Activated CD4-positive, alpha-beta T cell treated with anti-CD3 and anti-CD28 coated beads for 36 hours (primary cell): ENCODE measurements at regions not wholly inside any gene's neighbourhood (a gene's known extent, or its start where the extent isn't known, plus 50 kb on each side); places are given as distances from the start of the nearest gene placed in this dataset.

Experiments
- ATAC-seq: fragments of 200-7000 bp; cut with Tn5 transposase; one replicate; pipeline ENCODE4 v1.10.0; 2021; ENCODE audit warnings: mild to moderate bottlenecking, moderate library complexity
- CTCF ChIA-PET: fragments of 350-600 bp; sonication (Branson Sonifier 250); formaldehyde crosslinking; loops from one replicate; lab custom pipeline; 2021; ENCODE audit warnings: antibody characterized with exemption; lab: Charles Lee
- POLR2A ChIA-PET: fragments of 350-600 bp; sonication (Branson Sonifier 250); formaldehyde crosslinking; loops from one replicate; lab custom pipeline; 2021; ENCODE audit warnings: antibody characterized with exemption, inconsistent platforms; lab: Charles Lee
- DNase-seq: peaks from one replicate; pipeline ENCODE4 v3.0.0-alpha.2; 2020
- H3K27ac Mint-ChIP-seq: one replicate; pipeline ENCODE4 v1.8.0; 2021; ENCODE audit warnings: mixed read lengths
- H3K27me3 Mint-ChIP-seq: one replicate; pipeline ENCODE4 v1.8.0; 2021; ENCODE audit warnings: mixed read lengths
- H3K36me3 Mint-ChIP-seq: one replicate; pipeline ENCODE4 v1.8.0; 2021; ENCODE audit warnings: low read depth, mixed read lengths
- H3K4me1 Mint-ChIP-seq: one replicate; pipeline ENCODE4 v1.8.0; 2021; ENCODE audit warnings: mixed read lengths
- H3K4me3 Mint-ChIP-seq: one replicate; pipeline ENCODE4 v1.8.0; 2021; ENCODE audit warnings: mild to moderate bottlenecking, moderate library complexity, mixed read lengths
- H3K9me3 Mint-ChIP-seq: one replicate; pipeline ENCODE4 v1.8.0; 2021; ENCODE audit warnings: low read depth, mixed read lengths
- intact Hi-C, 2 experiments: fragments of 100-400 bp; cut with DNase I in 1 of 2; cut with micrococcal nuclease in 1 of 2; formaldehyde crosslinking; loops; one replicate each; pipeline versions ENCODE4 v1.14.2 to v1.15.1; 2022 to 2024; cut with DNase I, micrococcal nuclease

DNA sequence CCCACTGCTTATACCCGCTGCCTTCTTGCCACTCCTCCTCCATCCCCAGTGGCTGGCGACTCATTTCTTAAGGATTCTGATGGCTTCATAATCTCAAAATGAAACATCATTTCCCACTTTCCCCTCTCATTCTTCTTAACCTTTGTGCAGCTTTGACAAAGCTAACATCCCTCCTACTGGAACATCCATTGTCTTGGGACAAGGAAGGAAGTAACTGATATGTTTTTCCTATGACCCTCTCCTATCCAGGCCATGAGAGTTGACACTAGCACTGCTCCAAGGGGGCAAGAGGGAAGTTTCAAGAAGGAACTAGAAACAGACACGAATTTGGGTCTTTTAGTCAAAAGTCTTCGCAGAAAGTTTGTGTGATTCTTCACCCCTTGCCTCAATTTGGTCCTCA is 71.7 kb upstream of the SNX2 start:
- H3K27me3 Mint-ChIP-seq, result peaks cover 6% of the 10 kb centered on the region
- ChIA-PET CTCF (interaction anchor here (1.1 to 1.3 kb wide), 2 partner anchors 8 to 40 kb away, joined by 4 to 5 read pairs; no protein-coding TSS in a partner anchor), POLR2A (no interaction called here)
- no peaks in the 10 kb centered on the region for H3K36me3 Mint-ChIP-seq
- H3K9me3 Mint-ChIP-seq, result no peaks in the 10 kb centered on the region
- ATAC-seq (no peak), DNase-seq (no peak)
- peaks cover 3% of the 10 kb centered on the region for H3K4me1 Mint-ChIP-seq
- intact Hi-C loops, result no loop called here
- no peak overlapping the region for H3K27ac Mint-ChIP-seq
- no peak overlapping the region for H3K4me3 Mint-ChIP-seq

GRCh38 chr5:122704247-122705036 is 70.4 kb upstream of the SNX2 start:
- intact Hi-C loops, result loop anchor here in 1 of 2 experiments (2.0 kb wide), 1 partner anchor 296 kb away; no protein-coding TSS in a partner anchor
- no peak overlapping the region for H3K4me3 Mint-ChIP-seq
- H3K9me3 Mint-ChIP-seq, result no peaks in the 10 kb centered on the region
- H3K27me3 Mint-ChIP-seq, result peaks cover 8% of the 10 kb centered on the region
- peaks cover 3% of the 10 kb centered on the region for H3K4me1 Mint-ChIP-seq
- no peak overlapping the region for H3K27ac Mint-ChIP-seq
- DNase-seq (no peak), ATAC-seq (no peak)
- ChIA-PET POLR2A (no interaction called here), CTCF (interaction anchor here (0.5 to 1.5 kb wide), 11 partner anchors 9 to 644 kb away, joined by 3 to 8 read pairs (median 4); no protein-coding TSS in a partner anchor)
- H3K36me3 Mint-ChIP-seq, result no peaks in the 10 kb centered on the region

DNA sequence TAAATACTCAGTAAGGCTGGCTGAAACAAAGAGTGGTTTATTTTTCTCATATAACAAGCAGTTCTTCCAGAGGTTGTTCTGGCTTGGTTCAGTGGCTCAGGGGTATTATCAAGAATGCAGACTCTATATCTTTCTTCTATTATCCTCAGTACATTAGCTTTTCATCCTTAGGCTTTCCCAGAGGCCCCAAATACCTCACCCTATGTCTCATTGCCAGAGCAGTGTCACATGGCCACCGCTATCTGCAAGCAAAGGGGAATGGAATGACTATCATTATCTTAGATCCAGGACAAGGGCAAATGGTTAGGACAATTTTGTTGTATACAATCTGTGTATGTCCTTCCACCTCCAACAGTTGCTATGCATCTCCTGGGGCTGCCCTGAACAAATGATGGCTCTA is 69.0 kb upstream of the SNX2 start:
- Mint-ChIP-seq H3K9me3 (no peaks in the 10 kb centered on the region), H3K27ac (no peak overlapping the region), H3K36me3 (no peaks in the 10 kb centered on the region), H3K4me3 (no peak overlapping the region), H3K27me3 (peaks cover 9% of the 10 kb centered on the region), H3K4me1 (peaks cover 3% of the 10 kb centered on the region)
- intact Hi-C loops, result loop anchor here in 1 of 2 experiments (2.0 kb wide), 1 partner anchor 295 kb away; no protein-coding TSS in a partner anchor
- no peak for DNase-seq
- ATAC-seq, result no peak
- ChIA-PET POLR2A (no interaction called here), CTCF (no interaction called here)

DNA sequence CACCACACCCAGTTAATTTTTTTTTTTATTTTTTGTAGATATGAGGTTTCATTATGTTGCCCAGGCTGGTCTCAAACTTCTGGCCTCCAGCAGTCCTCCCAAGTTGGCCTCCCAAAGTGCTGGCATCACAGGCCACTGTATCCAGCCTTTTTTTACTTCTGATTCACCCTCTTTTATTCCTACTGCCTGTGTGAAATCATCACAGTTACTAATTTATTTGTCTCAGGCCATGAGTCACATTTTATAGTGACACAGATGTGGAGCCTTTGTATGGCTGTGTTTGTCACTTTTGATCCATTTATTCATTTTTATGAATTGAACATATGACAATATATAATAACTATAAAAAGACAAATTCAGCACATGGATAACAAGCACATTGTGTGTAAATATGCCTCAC is 67.1 kb upstream of the SNX2 start:
- no peaks in the 10 kb centered on the region for H3K9me3 Mint-ChIP-seq
- no peaks in the 10 kb centered on the region for H3K4me1 Mint-ChIP-seq
- H3K27me3 Mint-ChIP-seq, result peaks cover 10% of the 10 kb centered on the region
- DNase-seq (no peak), ATAC-seq (no peak)
- intact Hi-C loops, result no loop called here
- H3K4me3 Mint-ChIP-seq, result no peak overlapping the region
- CTCF ChIA-PET, result no interaction called here
- POLR2A ChIA-PET, result no interaction called here
- no peak overlapping the region for H3K27ac Mint-ChIP-seq
- H3K36me3 Mint-ChIP-seq, result no peaks in the 10 kb centered on the region

DNA sequence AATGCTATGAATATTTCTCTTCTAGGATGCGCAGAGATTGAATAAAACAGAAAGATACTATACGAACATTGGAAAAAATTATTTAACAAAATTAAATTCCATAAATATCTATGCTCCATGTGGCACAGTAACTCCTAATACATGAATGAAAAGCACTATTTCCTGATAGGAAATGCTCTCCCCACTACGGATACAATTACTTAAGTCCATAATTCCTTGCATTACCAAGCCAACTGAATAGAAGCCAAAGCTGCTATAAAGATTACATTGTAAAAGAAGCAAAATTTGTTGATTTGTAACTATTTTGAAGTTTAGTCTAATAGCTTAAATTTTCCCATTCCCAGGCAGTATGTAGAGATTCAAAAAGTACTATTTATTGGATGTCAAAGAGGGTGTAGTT is 61.8 kb upstream of the SNX2 start:
- H3K27ac Mint-ChIP-seq, result no peak overlapping the region
- ChIA-PET CTCF (no interaction called here), POLR2A (no interaction called here)
- no peaks in the 10 kb centered on the region for H3K9me3 Mint-ChIP-seq
- H3K4me3 Mint-ChIP-seq, result no peak overlapping the region
- DNase-seq (no peak), ATAC-seq (no peak)
- intact Hi-C loops, result no loop called here
- no peaks in the 10 kb centered on the region for H3K4me1 Mint-ChIP-seq
- no peaks in the 10 kb centered on the region for H3K36me3 Mint-ChIP-seq
- peaks cover 16% of the 10 kb centered on the region for H3K27me3 Mint-ChIP-seq

GRCh38 chr5:122715095-122715494 is 59.8 kb upstream of the SNX2 start:
- no peaks in the 10 kb centered on the region for H3K4me1 Mint-ChIP-seq
- no peaks in the 10 kb centered on the region for H3K9me3 Mint-ChIP-seq
- H3K27me3 Mint-ChIP-seq, result peaks cover 17% of the 10 kb centered on the region
- no peak overlapping the region for H3K4me3 Mint-ChIP-seq
- ATAC-seq (no peak), DNase-seq (no peak)
- intact Hi-C loops, result no loop called here
- POLR2A ChIA-PET, result no interaction called here
- CTCF ChIA-PET, result interaction anchor here (1.1 kb wide), 1 partner anchor 11 kb away, joined by 5 read pairs; no protein-coding TSS in a partner anchor
- no peaks in the 10 kb centered on the region for H3K36me3 Mint-ChIP-seq
- no peak overlapping the region for H3K27ac Mint-ChIP-seq

DNA sequence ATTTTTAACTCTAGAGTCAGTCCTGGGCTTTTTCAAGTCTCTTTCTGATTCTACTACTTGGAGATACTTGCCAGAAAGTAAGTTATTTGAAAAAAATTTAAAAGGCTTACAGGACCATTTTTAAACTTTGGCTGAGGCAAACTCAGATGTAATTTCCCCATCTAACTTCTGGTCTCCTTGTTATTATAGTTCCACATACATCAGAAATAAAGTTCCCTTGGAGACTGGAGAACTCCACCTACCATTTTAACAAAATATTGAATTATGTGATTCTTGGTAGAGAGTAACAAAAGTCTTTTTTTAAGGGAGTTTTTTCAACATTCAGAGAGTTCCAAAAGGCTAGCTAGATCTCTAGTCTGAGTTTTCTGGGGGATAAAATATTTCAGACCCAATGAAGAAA is 56.3 kb upstream of the SNX2 start:
- H3K36me3 Mint-ChIP-seq, result no peaks in the 10 kb centered on the region
- H3K9me3 Mint-ChIP-seq, result no peaks in the 10 kb centered on the region
- DNase-seq (no peak), ATAC-seq (no peak)
- CTCF ChIA-PET, result no interaction called here
- intact Hi-C loops, result no loop called here
- POLR2A ChIA-PET, result no interaction called here
- H3K27ac Mint-ChIP-seq, result no peak overlapping the region
- H3K4me1 Mint-ChIP-seq, result peaks cover 3% of the 10 kb centered on the region
- H3K27me3 Mint-ChIP-seq, result peaks cover 26% of the 10 kb centered on the region
- no peak overlapping the region for H3K4me3 Mint-ChIP-seq

- intact Hi-C loops, result no loop called here
These were observed 54.7 kb upstream of the SNX2 start for GRCh38 chr5:122719991-122720746.

GRCh38 chr5:122721127-122721526 is 53.8 kb upstream of the SNX2 start:
- Mint-ChIP-seq H3K36me3 (no peaks in the 10 kb centered on the region), H3K4me3 (no peak overlapping the region), H3K9me3 (no peaks in the 10 kb centered on the region), H3K27me3 (peaks cover 17% of the 10 kb centered on the region), H3K27ac (no peak overlapping the region), H3K4me1 (peaks cover 6% of the 10 kb centered on the region)
- POLR2A ChIA-PET, result interaction anchor here (0.7 kb wide), 1 partner anchor 1019 kb away, joined by 4 read pairs; no protein-coding TSS in a partner anchor
- DNase-seq, result no peak
- intact Hi-C loops, result no loop called here
- ATAC-seq, result no peak
- CTCF ChIA-PET, result interaction anchor here (0.7 kb wide), 1 partner anchor 31 kb away, joined by 3 read pairs; no protein-coding TSS in a partner anchor

More at GRCh38 chr5:122719991-122720746, 54.7 kb upstream of the SNX2 start:
- POLR2A ChIA-PET, result interaction anchor here (0.7 kb wide), 1 partner anchor 1018 kb away, joined by 4 read pairs; no protein-coding TSS in a partner anchor
- CTCF ChIA-PET, result no interaction called here
- no peaks in the 10 kb centered on the region for H3K9me3 Mint-ChIP-seq
- no peak for ATAC-seq
- H3K4me1 Mint-ChIP-seq, result peaks cover 6% of the 10 kb centered on the region
- H3K36me3 Mint-ChIP-seq, result no peaks in the 10 kb centered on the region
- no peak overlapping the region for H3K4me3 Mint-ChIP-seq
- H3K27ac Mint-ChIP-seq, result no peak overlapping the region
- H3K27me3 Mint-ChIP-seq, result peaks cover 21% of the 10 kb centered on the region
- no peak for DNase-seq

DNA sequence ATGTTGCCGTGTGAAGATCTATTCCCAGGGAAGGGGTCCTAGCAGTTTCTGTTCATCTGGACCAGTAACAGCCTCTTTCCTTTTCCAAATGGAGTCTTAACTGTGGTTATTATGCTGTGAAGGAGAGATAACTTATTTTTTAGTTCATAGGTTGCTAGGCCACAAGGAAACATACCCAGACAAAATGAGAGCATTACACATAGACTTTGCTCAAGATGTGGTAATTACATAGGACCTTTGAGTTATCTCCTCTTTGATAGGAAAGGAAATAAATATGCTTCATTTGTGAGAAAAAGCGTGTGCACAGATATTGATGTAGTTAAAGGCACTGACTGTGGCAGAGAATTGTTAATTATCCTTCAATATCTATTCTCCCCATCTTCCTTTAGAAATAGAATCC is 52.5 kb upstream of the SNX2 start:
- no peak overlapping the region for H3K27ac Mint-ChIP-seq

DNA sequence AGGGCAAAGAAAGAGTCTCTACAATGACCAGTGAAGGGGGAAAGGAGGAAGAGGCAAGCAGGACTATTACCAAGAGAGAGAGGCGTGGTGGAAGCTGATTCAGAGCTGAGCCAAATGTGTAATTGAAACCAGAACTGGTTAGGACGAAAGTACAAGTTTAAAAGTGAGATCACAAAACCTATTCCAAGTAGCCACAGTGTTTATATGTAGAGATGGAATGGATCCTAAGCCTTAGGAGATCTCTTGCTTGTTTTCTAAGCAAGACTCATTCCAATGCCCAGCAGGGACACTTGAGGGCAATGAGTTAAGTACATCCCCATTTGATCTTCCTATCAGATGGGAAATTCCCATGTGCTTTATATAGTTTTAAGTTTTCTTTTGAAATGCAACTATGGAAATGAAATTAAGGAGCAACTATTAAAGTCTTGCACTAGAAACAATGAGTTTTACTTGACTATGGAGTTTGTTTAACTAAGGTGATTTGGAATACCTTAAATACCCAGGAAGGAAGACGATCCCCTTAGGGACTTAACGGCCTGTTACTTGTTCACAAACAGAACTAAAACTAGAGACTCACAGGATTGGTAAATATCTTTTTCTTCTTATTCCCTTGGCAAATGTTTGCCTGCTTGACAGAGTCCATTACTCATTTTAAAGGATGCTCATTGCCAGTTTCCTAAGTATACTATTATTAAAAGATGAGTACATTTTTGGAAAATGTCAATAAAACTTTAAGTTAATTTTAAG is 51.1 kb upstream of the SNX2 start:
- ATAC-seq, result peak; percentile 70
- ChIA-PET POLR2A (no interaction called here), CTCF (no interaction called here)
- no peak overlapping the region for H3K27ac Mint-ChIP-seq
- H3K9me3 Mint-ChIP-seq, result no peaks in the 10 kb centered on the region
- no peaks in the 10 kb centered on the region for H3K36me3 Mint-ChIP-seq
- no peak overlapping the region for H3K4me3 Mint-ChIP-seq
- H3K4me1 Mint-ChIP-seq, result peaks cover 6% of the 10 kb centered on the region
- intact Hi-C loops, result no loop called here
- peaks cover 17% of the 10 kb centered on the region for H3K27me3 Mint-ChIP-seq
- DNase-seq, result no peak

More for the DNA sequence above, 52.5 kb upstream of the SNX2 start:
- ChIA-PET CTCF (no interaction called here), POLR2A (no interaction called here)
- DNase-seq (no peak), ATAC-seq (no peak)
- Mint-ChIP-seq H3K9me3 (no peaks in the 10 kb centered on the region), H3K27me3 (peaks cover 17% of the 10 kb centered on the region), H3K4me3 (no peak overlapping the region), H3K4me1 (peaks cover 6% of the 10 kb centered on the region), H3K36me3 (no peaks in the 10 kb centered on the region)
- intact Hi-C loops, result no loop called here
